Heart left ventricle (tissue), 16 donors: ENCODE measurements at regions not wholly inside any gene's neighbourhood (a gene's known extent, or its start where the extent isn't known, plus 50 kb on each side); places are given as distances from the start of the nearest gene placed in this dataset.
A peak's percentile ranks its signal among the peaks of the same experiment; 100 is the strongest.

ENCODE experiments used
- ATAC-seq, 4 donors: fragments of 200-7000 bp; cut with Tn5 transposase; one replicate each; pipeline ENCODE4 v1.9.1; 2020 to 2022; ENCODE audit warnings: moderate library complexity in 4 of 4, mild to moderate bottlenecking in 3 of 4, moderate number of reproducible peaks in 1 of 4
- DNase-seq, 5 donors: peaks; one replicate each; pipeline ENCODE4 v3.0.0-alpha.2; 2020
- H3K27ac ChIP-seq, 12 donors: fragments of 200-600 bp; sonication (generic) in 4 of 12; one replicate each; pipeline versions ENCODE4 v1.5.0 to v1.8.0; 2016 to 2022; ENCODE audit warnings: mild to moderate bottlenecking in 2 of 12
- H3K27me3 ChIP-seq, 9 donors: fragments of 200-600 bp; sonication (generic) in 2 of 9; one replicate each; pipeline versions ENCODE4 v1.5.1 to v1.8.0; 2016 to 2022; ENCODE audit warnings: mild to moderate bottlenecking in 3 of 9
- H3K36me3 ChIP-seq, 9 donors: fragments of 200-600 bp; sonication (generic) in 2 of 9; one replicate each; pipeline versions ENCODE4 v1.5.0 to v1.8.0; 2018 to 2022; ENCODE audit warnings: mild to moderate bottlenecking in 2 of 9
- H3K4me1 ChIP-seq, 12 donors: fragments of 200-600 bp; sonication (generic) in 4 of 12; one replicate each; pipeline versions ENCODE4 v1.5.0 to v1.8.0; 2016 to 2022; ENCODE audit warnings: mild to moderate bottlenecking in 3 of 12
- H3K4me3 ChIP-seq, 12 donors: fragments of 200-600 bp; sonication (generic) in 4 of 12; one replicate each; pipeline versions ENCODE4 v1.5.0 to v1.8.0; 2017 to 2022; ENCODE audit warnings: mild to moderate bottlenecking in 9 of 12, moderate library complexity in 4 of 12
- H3K9me3 ChIP-seq, 12 donors: fragments of 200-600 bp; sonication (generic) in 4 of 12; one replicate each; pipeline versions ENCODE4 v1.5.0 to v1.8.0; 2016 to 2022; ENCODE audit warnings: mild to moderate bottlenecking in 1 of 12
- CTCF ChIP-seq, 12 donors: fragments of 200-600 bp; sonication (generic) in 4 of 12; IDR thresholded peaks; one replicate each; pipeline versions ENCODE4 v1.5.0 to v1.8.0; 2018 to 2022; ENCODE audit warnings: antibody characterized with exemption in 12 of 12, mild to moderate bottlenecking in 5 of 12
- POLR2A ChIP-seq, 2 donors: fragments of 450-650 bp; IDR thresholded peaks; one replicate each; pipeline ENCODE4 v1.6.1; 2017; ENCODE audit warnings: antibody characterized with exemption in 2 of 2, mild to moderate bottlenecking in 2 of 2, moderate library complexity in 2 of 2
- WGBS, 4 donors: extraction: QIAGEN DNeasy Blood & Tissue Kit in 2 of 4; methylation state at CpG; one replicate each; pipeline versions ENCODE4 v1.1.5 to v1.1.7; 2013 to 2018; 5-methylcytosine and 5-hydroxymethylcytosine counted together
- intact Hi-C, 10 donors: fragments of 100-400 bp; cut with DNase I; formaldehyde crosslinking; loops; one replicate each; pipeline versions ENCODE4 v1.11.1 to v1.14.2; 2022
- donor health status: ischemic (EF 13 %, LVEDD 7.1; RV severe dilation, severe dysfunction).
- donor health status: healthy with polysubstance abuse.
- donor health status: DM: no; HTN: yes; CAD: no.
- donor health status: DM: no; HTN: no; CAD: no.
- donor health status: ischemic (EF 25% LVEDD 6.9; RV normal size, moderate dysfunction).
- donor health status: ischemic (EF 25% LVEDD 5.7; RV mildly dilated, moderate dysfunction).
- donor health status: healthy.
- donor health status: DM: yes; HTN: yes; CAD: no.
- donor health status: ischemic (EF 35%, LVEDD 5.7; RV mildly dilated, moderate dysfunction).
- donor health status: nonischemic (EF 11% LVEDD 7.7; RV severe dilation, severe dysfunction).
- donor health status: DM: yes; HTN: yes; CAD: no.
- donor health status: PGD.
- donor health status: ischemic (EF 29% LVEDD 5.4; RV normal size, mild dysfunction).
- donor health status: nonischemic (EF 23%, LVEDD 6.1; RV moderate dilation, normal function).

- Histone ChIP-seq H3K9me3 (peaks cover 0 to 32% (median 0%) of the 10 kb centered on the region in 12 donors), H3K36me3 (no peaks in the 10 kb centered on the region), H3K4me1 (no peaks in the 10 kb centered on the region), H3K27me3 (peaks cover 0 to 26% (median 4%) of the 10 kb centered on the region in 9 donors), H3K4me3 (no peak overlapping the region), H3K27ac (no peak overlapping the region)
- TF ChIP-seq POLR2A (IDR thresholded peaks at IDR 0.05) = no peak
- TF ChIP-seq CTCF (IDR thresholded peaks at IDR 0.05) = peak in 4 of 12 donors; percentile 27 to 31 (median 28)
- ATAC-seq = no peak
- DNase-seq = no peak
- intact Hi-C loops = loop anchor here in 3 of 10 donors (5.0 to 10.0 kb wide), 3 partner anchors 413 to 701 kb away; no protein-coding TSS in a partner anchor
- WGBS, 4 donors = 61 to 73% (median 70%) methylated on average over 2 of the region's 2 CpGs
These were observed 172.5 kb downstream of the SMAD2 start for GRCh38 chr18:47758000-47758399.

- DNase-seq (peak; percentile 28 to 66 (median 45)), ATAC-seq (peak; percentile 32 to 58 (median 58))
- intact Hi-C loops = loop anchor here in 3 of 10 donors (5.0 to 10.0 kb wide), 3 partner anchors 412 to 699 kb away; no protein-coding TSS in a partner anchor
- 21 to 27% (median 24%) methylated on average over 9 of the region's 9 CpGs for WGBS, 4 donors
- H3K27me3 ChIP-seq = peaks cover 0 to 26% (median 4%) of the 10 kb centered on the region in 9 donors
- H3K27ac ChIP-seq = no peak overlapping the region
- peaks cover 0 to 27% (median 0%) of the 10 kb centered on the region in 12 donors for H3K9me3 ChIP-seq
- no peaks in the 10 kb centered on the region for H3K36me3 ChIP-seq
- no peak for TF ChIP-seq POLR2A (IDR thresholded peaks at IDR 0.05)
- TF ChIP-seq CTCF (IDR thresholded peaks at IDR 0.05) = peak; percentile 68 to 88 (median 84)
- no peak overlapping the region for H3K4me3 ChIP-seq
- H3K4me1 ChIP-seq = no peaks in the 10 kb centered on the region
These were observed 174.0 kb downstream of the SMAD2 start for GRCh38 chr18:47756364-47757016.

- H3K27ac ChIP-seq = no peak overlapping the region
- no peaks in the 10 kb centered on the region for H3K4me1 ChIP-seq
- 82 to 87% (median 84%) methylated on average over 4 of the region's 4 CpGs for WGBS, 4 donors
- intact Hi-C loops = loop anchor here in 3 of 10 donors (5.0 to 10.0 kb wide), 3 partner anchors 410 to 698 kb away; no protein-coding TSS in a partner anchor
- TF ChIP-seq CTCF (IDR thresholded peaks at IDR 0.05) = no peak
- TF ChIP-seq POLR2A (IDR thresholded peaks at IDR 0.05) = no peak
- DNase-seq (no peak), ATAC-seq (no peak)
- H3K9me3 ChIP-seq = peaks cover 0 to 16% (median 0%) of the 10 kb centered on the region in 12 donors
- H3K27me3 ChIP-seq = peaks cover 0 to 26% (median 4%) of the 10 kb centered on the region in 9 donors
- no peaks in the 10 kb centered on the region for H3K36me3 ChIP-seq
- no peak overlapping the region for H3K4me3 ChIP-seq
These were observed 175.4 kb downstream of the SMAD2 start for GRCh38 chr18:47755102-47755456.

- intact Hi-C loops = loop anchor here in 4 of 10 donors (5.0 to 10.0 kb wide), 5 partner anchors 410 to 702 kb away; no protein-coding TSS in a partner anchor
- TF ChIP-seq CTCF (IDR thresholded peaks at IDR 0.05) = peak; percentile 28 to 71 (median 56)
- TF ChIP-seq POLR2A (IDR thresholded peaks at IDR 0.05) = no peak
- Histone ChIP-seq H3K27me3 (peaks cover 0 to 26% (median 4%) of the 10 kb centered on the region in 9 donors), H3K27ac (no peak overlapping the region), H3K4me1 (no peaks in the 10 kb centered on the region), H3K9me3 (peaks cover 0 to 11% (median 0%) of the 10 kb centered on the region in 12 donors), H3K36me3 (no peaks in the 10 kb centered on the region), H3K4me3 (no peak overlapping the region)
- ATAC-seq = peak in 3 of 4 donors; percentile 16 to 34 (median 25)
- WGBS, 4 donors = 39 to 51% (median 42%) methylated on average over 13 to 29 of the region's 29 CpGs
- no peak for DNase-seq
These were observed 176.0 kb downstream of the SMAD2 start for GRCh38 chr18:47754311-47755101.
